Lower leg skin (tissue), 4 donors: ENCODE measurements at regions not wholly inside any gene's neighbourhood (a gene's known extent, or its start where the extent isn't known, plus 50 kb on each side); places are given as distances from the start of the nearest gene placed in this dataset.
"Not testable (repeated sequence)": the region's sequence is repeated elsewhere in the genome, so short reads cannot be mapped to it uniquely, and the experiment has no call there.

Source experiments
- DNase-seq, 2 donors: peaks; one replicate each; pipeline ENCODE4 v3.0.0-alpha.2; 2019; ENCODE audit warnings: low spot score in 2 of 2
- H3K4me3 ChIP-seq: fragments of 200-600 bp; sonication (generic); 2 replicates; pipeline ENCODE4 v1.5.1; 2017; ENCODE audit warnings: mild to moderate bottlenecking, low read depth; ENCODE audit not compliant: poor library complexity, severe bottlenecking
- POLR2A ChIP-seq, 2 donors: fragments of 450-650 bp; IDR thresholded peaks; one replicate each; pipeline ENCODE4 v1.6.1; 2016 to 2017; ENCODE audit warnings: antibody characterized with exemption in 2 of 2, mild to moderate bottlenecking in 1 of 2, moderate library complexity in 1 of 2
- WGBS, 2 donors: methylation state at CpG; one replicate each; pipeline ENCODE4 v1.1.5; 2018; 5-methylcytosine and 5-hydroxymethylcytosine counted together
- intact Hi-C: fragments of 100-400 bp; cut with DNase I; formaldehyde crosslinking; loops from one replicate; pipeline ENCODE4 v1.15.0; 2023; ENCODE audit warnings: low total_unique reads
- TF ChIP-seq, protein P1 (sequence below), 3 donors: fragments of 450-650 bp; IDR thresholded peaks; one replicate each; pipeline ENCODE4 v1.5.1; 2016; ENCODE audit warnings: antibody characterized with exemption in 3 of 3, mild to moderate bottlenecking in 3 of 3, moderate library complexity in 2 of 3

DNA sequence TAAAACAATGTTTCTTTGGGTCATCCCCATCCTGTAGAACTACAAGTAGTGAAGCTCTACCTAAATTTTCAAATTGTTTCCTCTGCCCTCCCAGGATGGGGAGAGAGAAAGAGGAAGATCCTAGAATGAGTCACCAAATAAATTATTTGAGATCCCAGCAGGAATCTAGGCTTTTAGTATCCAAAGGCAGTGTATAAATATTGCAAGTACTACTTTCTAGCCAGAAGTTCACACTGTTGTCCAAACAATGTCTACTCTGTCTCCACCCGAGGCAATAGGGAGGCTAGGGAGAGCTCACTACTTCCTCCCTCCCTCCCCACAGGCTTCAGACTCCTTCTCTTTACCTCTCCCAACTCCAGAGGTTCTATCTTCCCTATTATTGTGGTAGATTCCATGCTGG, 362.8 kb downstream of the MRPS30 start:
- intact Hi-C loops, result no loop called here
- no peak for DNase-seq
- H3K4me3 ChIP-seq, result no peak overlapping the region
- 26 to 35% methylated on average over 1 of the region's 1 CpG for WGBS, 2 donors
- TF ChIP-seq POLR2A (IDR thresholded peaks at IDR 0.05), result no peak
- TF ChIP-seq, protein P1, sequence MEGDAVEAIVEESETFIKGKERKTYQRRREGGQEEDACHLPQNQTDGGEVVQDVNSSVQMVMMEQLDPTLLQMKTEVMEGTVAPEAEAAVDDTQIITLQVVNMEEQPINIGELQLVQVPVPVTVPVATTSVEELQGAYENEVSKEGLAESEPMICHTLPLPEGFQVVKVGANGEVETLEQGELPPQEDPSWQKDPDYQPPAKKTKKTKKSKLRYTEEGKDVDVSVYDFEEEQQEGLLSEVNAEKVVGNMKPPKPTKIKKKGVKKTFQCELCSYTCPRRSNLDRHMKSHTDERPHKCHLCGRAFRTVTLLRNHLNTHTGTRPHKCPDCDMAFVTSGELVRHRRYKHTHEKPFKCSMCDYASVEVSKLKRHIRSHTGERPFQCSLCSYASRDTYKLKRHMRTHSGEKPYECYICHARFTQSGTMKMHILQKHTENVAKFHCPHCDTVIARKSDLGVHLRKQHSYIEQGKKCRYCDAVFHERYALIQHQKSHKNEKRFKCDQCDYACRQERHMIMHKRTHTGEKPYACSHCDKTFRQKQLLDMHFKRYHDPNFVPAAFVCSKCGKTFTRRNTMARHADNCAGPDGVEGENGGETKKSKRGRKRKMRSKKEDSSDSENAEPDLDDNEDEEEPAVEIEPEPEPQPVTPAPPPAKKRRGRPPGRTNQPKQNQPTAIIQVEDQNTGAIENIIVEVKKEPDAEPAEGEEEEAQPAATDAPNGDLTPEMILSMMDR (IDR thresholded peaks at IDR 0.05), result no peak

DNA sequence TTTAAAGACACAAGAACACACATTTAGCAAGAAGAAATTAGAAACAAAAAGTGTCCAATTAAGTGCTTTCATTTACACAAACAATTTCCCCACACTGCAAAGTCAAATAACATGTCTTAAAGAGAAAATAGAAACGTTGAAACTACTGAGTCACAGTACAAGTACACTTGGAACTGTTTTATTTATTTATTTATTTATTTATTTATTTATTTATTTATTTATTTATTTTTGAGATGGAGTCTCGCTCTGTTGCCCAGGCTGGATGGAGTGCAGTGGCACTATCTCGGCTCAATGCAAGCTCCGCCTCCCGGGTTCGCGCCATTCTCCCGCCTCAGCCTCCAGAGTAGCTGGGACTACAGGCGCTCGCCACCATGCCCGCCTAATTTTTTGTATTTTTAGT, 363.9 kb downstream of the MRPS30 start:
- DNase-seq, H3K4me3 ChIP-seq, intact Hi-C loops: not testable (repeated sequence)
- 89 to 90% methylated on average over 11 of the region's 11 CpGs for WGBS, 2 donors

DNA sequence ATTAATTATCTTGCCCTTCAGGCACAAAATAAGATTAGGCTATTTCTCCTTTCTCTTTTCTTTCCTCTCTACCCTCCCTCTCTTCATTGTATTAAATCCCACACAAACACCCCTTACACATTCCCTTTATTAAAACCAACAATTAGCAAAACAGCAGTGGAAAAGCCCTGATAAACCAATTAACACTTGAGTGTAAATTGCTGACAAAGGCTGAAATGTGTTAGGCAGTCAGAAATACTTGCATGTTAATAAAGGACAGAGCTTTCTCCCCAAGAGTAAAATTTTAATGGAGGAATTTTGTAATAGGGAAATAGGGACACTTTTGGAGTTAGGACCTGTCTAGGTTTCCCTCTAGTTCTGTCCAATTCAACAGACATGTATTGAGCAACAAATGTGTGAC, 370.9 kb downstream of the MRPS30 start:
- H3K4me3 ChIP-seq, result no peak overlapping the region
- TF ChIP-seq, protein P1 (IDR thresholded peaks at IDR 0.05), result no peak
- intact Hi-C loops, result no loop called here
- DNase-seq, result no peak

DNA sequence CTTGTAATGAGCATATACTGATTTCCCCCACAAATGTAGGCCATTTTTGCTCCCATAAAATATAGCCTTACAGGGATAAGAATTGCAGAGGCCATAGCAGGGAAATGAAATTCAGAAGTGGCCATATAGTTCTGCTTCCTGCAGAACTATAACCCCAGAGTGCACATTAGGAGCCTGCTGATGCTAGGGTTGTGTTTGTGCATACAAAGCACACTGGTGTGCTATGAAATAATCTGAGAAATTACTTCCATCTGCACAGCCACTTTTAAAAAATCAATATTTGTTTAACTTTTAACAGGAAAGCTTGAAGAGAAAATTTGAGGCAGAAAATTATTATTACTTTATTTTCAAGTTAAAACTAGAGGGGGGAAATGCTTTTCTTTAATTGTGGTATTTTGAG, 380.3 kb downstream of the MRPS30 start:
- no peak overlapping the region for H3K4me3 ChIP-seq
- DNase-seq, result no peak
- intact Hi-C loops, result no loop called here
- TF ChIP-seq, protein P1 (IDR thresholded peaks at IDR 0.05), result no peak
- TF ChIP-seq POLR2A (IDR thresholded peaks at IDR 0.05), result no peak

DNA sequence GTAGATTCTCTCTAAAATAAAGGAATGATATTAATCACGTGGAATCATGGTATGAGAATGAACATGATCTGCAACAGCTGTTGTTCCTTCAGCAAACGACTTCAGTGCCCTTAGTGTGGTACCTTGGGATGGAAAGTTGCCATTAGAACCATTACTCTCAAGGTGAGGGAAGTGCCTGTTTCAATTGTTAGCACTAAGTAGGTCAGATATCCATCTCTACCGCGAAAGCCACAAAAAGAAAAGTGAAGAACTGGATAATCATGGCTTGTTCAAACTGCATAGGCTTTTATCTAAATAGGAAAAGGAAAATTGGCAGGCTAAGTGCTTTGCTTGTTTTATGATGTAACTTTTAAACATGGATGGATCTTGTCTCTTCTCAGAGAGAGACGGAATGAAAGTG, 380.7 kb downstream of the MRPS30 start:
- intact Hi-C loops, result no loop called here
- WGBS, 2 donors, result 49 to 59% methylated on average over 5 of the region's 5 CpGs
- no peak for DNase-seq
- H3K4me3 ChIP-seq, result no peak overlapping the region
- TF ChIP-seq, protein P1 (IDR thresholded peaks at IDR 0.05), result no peak
- TF ChIP-seq POLR2A (IDR thresholded peaks at IDR 0.05), result no peak

DNA sequence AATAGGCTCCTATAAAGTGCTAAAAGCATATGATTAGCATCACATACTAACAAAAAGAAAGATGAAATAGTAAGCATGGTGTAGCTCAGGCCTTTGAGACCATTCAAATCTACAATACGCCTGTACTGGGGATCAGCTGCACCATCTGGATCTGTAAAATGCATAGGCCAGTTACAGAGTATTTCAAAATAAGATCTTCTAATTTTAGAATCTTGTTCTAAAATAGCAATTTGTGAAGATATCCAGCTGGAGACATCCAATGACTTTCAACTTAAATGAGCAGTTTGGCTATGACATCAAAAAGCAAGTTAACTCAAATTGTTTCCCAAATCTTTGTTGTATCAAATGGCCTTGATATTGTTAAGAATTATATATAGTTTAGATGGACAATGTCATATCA, 386.3 kb downstream of the MRPS30 start:
- no peak for TF ChIP-seq POLR2A (IDR thresholded peaks at IDR 0.05)
- TF ChIP-seq, protein P1 (IDR thresholded peaks at IDR 0.05), result no peak
- intact Hi-C loops, result no loop called here
- DNase-seq, result no peak
- no peak overlapping the region for H3K4me3 ChIP-seq
- 73 to 79% methylated on average over 1 of the region's 1 CpG for WGBS, 2 donors
